Epithelial cell of esophagus (primary cell): ENCODE measurements at regions not wholly inside any gene's neighbourhood (a gene's known extent, or its start where the extent isn't known, plus 50 kb on each side); places are given as distances from the start of the nearest gene placed in this dataset.

Experiments
- DNase-seq: peaks from one replicate; pipeline ENCODE4 v3.0.0; 2010; ENCODE audit warnings: low read depth
- H3K4me3 ChIP-seq: 2 replicates; pipeline ENCODE4 v1.5.1; 2011; ENCODE audit warnings: mild to moderate bottlenecking, low read length, control low read depth
- CTCF ChIP-seq: IDR thresholded peaks from 2 replicates; pipeline ENCODE4 v1.5.1; 2011; ENCODE audit warnings: low read depth, mild to moderate bottlenecking, low read length, control low read depth, inconsistent platforms; ENCODE audit not compliant: insufficient read depth; ENCODE audit errors: missing control alignments

- H3K4me3 ChIP-seq, result no peak overlapping the region
- TF ChIP-seq CTCF, result no peak
- no peak for DNase-seq
Measured at GRCh38 chr3:127446756-127447155, 143.8 kb downstream of the TPRA1 start.

DNA sequence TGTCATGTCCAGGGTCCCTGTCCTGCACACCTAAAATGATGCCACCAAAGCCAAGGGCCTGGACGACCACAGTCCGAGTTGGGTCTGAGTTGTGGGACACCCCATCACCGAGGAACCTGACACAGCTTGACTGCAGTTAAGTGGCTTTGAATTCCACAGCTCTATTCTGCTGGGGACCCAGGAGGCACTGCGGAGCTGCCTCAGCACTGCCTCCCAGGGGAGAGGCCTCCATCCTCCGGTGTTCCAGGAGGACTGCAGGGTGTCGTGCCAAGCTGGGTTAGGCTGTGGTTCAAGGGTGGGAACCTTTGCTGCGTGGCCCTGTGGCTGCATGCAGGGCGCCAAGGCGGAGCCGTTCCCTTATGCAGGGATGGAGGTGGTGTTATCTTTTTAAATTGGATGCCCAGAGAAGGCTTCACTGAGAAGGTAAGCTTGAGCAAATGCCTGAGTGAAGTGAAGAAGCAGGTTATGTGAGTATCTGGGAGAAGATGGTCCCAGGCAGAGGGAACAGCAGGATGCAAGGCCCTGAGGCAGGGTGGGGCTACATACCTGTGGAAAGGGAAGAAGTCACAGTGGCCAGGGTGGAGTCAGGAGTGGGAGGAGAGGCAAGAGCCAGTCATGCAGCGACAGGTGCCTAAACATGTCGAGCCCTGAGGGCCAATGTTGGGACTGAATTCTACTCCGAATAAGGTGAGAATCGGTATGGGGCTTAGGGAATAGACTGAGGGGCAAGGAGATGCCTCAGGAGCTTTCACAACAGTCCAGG lies 144.8 kb downstream of the TPRA1 start:
- no peak for TF ChIP-seq CTCF

DNA sequence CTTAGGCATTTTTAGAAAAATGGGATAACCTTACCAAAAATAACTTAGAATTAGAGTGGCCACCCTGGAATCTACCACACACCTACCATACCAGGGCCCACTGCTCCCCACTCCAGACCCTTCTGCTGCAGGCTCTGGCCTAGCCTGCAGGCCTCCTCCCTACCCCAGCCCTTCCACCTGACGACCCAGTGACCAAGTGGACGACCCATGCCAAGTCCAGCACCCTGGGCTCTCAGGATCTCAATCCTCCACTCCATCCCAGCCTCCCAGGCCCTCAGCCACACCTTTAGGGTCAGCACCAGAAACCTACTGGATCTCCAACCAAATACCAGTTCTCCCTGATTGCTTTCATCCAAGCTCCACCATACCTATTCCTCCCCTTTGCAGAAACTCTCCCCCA lies 145.8 kb downstream of the TPRA1 start:
- no peak overlapping the region for H3K4me3 ChIP-seq
- DNase-seq, result no peak
- TF ChIP-seq CTCF, result no peak

More for the DNA sequence above, 144.8 kb downstream of the TPRA1 start:
- DNase-seq, result peak; percentile 38
- no peak overlapping the region for H3K4me3 ChIP-seq

- H3K4me3 ChIP-seq, result no peak overlapping the region
- no peak for DNase-seq
- no peak for TF ChIP-seq CTCF
Measured at GRCh38 chr3:127443581-127444375, 146.8 kb downstream of the TPRA1 start.

- TF ChIP-seq CTCF, result no peak
- no peak overlapping the region for H3K4me3 ChIP-seq
- DNase-seq, result no peak
Measured at GRCh38 chr3:127442506-127442905, 148.0 kb downstream of the TPRA1 start.

DNA sequence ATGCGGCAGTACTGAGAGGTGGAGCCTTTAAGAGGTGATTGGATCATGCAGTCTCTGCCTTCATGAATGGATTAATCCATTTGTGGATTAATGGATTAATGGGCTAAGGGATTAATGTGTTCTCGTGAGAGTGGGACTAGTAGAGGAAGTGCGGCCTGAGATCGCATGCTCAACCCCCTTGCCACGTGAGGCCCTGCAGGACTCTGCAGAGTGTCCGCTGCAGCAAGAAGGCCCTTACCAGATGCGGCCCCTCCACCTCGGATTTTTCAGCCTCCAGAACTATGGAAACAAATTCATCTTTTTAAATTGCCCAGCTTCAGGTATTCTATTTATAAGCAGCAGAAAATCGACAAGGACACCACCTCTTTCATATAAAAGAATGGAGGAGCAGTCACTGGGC lies 148.8 kb downstream of the TPRA1 start:
- no peak for DNase-seq
- TF ChIP-seq CTCF, result no peak
- H3K4me3 ChIP-seq, result no peak overlapping the region
